GM12873 (cell line): ENCODE measurements at regions not wholly inside any gene's neighbourhood (a gene's known extent, or its start where the extent isn't known, plus 50 kb on each side); places are given as distances from the start of the nearest gene placed in this dataset.

Source experiments
- CTCF ChIP-seq: IDR thresholded peaks from 2 replicates; pipeline ENCODE4 v1.5.1; 2012; ENCODE audit warnings: low read depth, mild to moderate bottlenecking, moderate library complexity, low read length, control low read depth; ENCODE audit not compliant: insufficient read depth; ENCODE audit errors: missing control alignments

GRCh38 chr12:130083002-130083401, 79.3 kb upstream of the FZD10 start:
- TF ChIP-seq CTCF: no peak

GRCh38 chr12:130083734-130084133, 78.5 kb upstream of the FZD10 start:
- no peak for TF ChIP-seq CTCF

- TF ChIP-seq CTCF: no peak
These were observed 77.9 kb upstream of the FZD10 start for GRCh38 chr12:130084359-130084758.

- no peak for TF ChIP-seq CTCF
These were observed 76.0 kb upstream of the FZD10 start for GRCh38 chr12:130086248-130086647.

GRCh38 chr12:130086797-130087196, 75.5 kb upstream of the FZD10 start:
- no peak for TF ChIP-seq CTCF

GRCh38 chr12:130087222-130087621, 75.0 kb upstream of the FZD10 start:
- no peak for TF ChIP-seq CTCF

- TF ChIP-seq CTCF: no peak
These were observed 73.8 kb upstream of the FZD10 start for GRCh38 chr12:130088504-130088903.
